Inferior parietal cortex (tissue), 1 donor: ENCODE measurements at regions not wholly inside any gene's neighbourhood (a gene's known extent, or its start where the extent isn't known, plus 50 kb on each side); places are given as distances from the start of the nearest gene placed in this dataset.

Source experiments
- DNase-seq: peaks from one replicate; pipeline ENCODE4 v3.0.0-alpha.2; 2016; ENCODE audit errors: extremely low spot score

DNA sequence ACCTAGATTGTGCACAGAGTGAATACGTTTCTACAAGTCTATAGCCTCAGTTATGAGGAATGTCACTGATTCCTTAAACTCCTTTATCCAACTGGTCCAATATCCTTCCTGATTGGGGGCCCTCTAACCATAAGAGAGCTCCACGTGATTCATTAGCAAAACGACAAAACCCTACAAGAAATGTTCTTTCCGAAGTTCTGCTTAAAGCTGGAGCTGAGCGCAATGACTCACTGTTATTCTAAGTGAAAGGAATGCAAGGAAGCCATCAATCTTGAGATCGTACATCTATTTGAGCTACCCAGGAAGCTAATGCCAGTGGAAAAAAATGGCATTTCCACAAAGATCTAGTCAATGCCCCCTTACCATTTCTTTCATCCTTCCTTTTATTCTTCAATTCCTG is 354.9 kb upstream of the CDH20 start:
- no peak for DNase-seq

DNA sequence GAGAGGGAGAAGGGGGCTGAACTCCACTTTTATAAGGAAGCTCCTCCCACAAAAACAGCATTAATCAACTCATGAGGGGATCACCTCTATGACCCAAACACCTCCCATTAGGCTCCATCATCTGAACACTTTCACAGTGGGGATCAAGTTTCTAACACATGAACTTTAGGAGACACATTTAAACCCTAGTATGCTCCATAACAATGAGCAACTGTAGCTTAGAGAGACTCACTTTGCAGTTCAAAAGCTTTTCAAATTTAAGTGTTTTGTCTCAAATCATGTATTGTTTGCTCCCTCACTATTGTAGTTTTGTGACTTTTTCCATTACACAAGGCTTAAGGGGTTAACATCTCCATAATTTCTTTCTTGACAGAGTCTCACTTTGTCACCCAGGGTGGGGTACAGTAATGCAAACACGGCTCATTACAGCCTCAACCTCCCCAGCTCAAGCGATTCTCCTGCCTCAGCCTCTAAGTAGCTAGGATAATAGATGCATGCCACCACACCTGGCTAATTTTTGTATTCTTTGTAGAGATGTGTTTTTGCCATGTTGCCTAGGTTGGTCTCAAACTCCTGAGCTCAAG is 352.7 kb upstream of the CDH20 start:
- DNase-seq = no peak

DNA sequence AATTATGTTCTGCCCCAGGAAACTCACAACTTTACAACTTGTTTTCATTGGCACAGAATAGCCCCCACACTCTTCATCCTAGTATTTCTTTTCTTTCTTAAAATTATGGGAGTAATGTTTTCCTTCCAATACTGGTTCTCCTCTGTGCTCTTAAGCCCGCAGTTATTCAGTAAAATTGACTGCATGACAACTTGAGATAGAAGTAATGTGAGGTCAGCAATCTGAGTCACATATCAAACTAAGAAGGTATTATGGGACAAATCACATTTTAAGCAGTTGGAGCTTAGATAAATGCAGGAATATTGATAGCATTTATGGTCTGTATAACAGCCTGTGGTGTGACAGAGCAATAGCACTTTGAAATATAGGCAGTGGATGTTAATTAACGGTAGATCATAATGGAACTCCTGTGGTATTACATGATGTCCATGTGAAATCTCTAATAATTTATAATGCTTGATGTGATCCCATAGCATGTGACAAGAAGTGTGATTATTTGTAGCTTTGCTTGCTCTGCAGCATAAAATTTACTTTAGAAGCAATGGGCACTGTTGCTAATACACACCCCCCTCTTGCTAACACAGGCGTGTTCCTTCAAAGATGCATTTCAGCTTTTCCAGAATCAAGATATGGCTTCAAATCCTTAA is 351.4 kb upstream of the CDH20 start:
- no peak for DNase-seq

DNA sequence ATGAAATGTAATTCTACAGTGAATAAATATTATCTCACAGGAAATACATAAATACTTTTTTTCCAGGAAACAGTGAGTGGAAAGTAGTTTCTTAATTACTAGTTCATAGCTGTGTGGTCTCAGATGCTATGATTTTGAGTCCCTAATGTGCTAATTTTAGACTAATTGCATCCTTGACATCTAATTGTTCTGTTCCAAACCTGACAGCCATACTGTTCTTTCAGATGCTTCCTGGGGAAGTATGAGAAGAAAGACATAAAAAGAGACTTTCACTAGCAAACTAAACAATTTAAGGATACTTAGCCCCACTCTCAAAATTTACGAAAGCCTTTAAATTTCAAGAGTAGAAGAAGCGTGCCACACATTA is 350.9 kb upstream of the CDH20 start:
- no peak for DNase-seq

DNA sequence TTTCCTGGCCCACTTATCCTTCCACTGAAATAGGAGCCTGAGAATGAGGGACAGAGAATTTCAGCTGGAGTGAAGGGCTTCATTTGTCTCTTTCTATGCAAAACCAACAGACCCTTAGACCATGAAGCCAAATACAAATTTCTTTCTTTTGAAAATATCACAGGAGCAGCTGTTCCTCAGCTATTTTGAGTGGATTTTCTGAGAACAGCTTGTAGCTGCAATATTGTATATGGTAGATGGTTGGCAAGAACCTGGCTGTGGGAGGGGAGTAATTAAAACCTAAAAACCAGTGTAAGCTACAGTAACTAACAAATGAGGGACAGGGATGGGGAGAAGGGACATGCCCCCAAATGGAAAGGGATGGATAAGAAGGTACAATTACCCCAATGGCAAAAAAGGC is 350.3 kb upstream of the CDH20 start:
- peak; percentile 56 for DNase-seq

DNA sequence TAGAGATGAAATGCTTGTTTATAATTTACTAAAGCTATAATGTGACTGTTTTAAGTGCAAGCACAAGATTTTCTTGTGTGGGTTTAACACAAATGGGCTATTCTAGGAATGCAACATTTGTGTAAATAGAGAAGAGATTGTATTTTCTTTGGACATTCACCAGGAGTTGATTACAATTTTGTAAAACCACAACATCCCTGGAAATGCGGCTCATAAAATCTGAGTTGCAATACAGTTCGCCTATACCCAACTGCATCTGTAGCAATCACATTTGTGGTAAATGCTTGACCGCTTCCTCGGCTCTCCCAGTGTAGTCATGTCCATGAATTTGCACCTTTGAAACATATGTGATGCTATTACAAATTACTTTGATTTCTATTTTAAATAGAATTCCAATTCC is 348.7 kb upstream of the CDH20 start:
- DNase-seq = no peak

DNA sequence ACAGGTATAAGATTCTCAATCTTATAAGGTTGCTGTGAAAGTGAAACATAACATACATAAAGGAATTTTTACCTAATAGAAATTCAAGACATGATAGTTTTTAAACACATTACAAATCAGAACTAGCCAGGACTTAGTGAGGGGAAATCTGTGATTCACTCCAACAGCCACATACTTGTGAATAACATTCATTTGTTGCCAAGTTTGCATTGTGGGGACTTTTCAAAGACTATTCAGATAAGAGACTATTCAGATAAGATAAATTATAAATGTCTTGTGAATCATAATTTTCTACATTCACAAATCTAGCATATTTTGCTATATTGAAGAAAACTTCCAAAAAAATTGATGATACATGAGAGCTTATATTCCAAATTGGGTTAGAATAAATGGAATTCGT is 345.3 kb upstream of the CDH20 start:
- no peak for DNase-seq

DNA sequence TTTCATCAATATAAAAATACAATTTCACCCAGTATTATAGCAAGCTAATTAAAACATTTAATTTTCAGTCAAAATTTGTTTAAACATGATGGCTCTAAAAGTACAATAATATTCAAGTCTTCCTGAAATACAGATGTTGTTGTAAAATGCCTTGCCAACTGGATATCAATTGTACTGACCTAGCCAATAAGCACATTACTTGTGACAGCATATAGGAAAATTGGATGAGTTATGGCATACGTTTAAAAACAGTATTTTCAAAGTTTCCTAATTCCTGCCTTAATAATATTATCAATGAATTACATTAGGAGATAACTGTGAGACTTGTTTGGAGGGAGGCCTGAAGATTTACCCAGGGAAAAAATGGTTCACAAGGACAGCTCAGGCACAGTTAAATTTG is 336.9 kb upstream of the CDH20 start:
- DNase-seq = no peak

DNA sequence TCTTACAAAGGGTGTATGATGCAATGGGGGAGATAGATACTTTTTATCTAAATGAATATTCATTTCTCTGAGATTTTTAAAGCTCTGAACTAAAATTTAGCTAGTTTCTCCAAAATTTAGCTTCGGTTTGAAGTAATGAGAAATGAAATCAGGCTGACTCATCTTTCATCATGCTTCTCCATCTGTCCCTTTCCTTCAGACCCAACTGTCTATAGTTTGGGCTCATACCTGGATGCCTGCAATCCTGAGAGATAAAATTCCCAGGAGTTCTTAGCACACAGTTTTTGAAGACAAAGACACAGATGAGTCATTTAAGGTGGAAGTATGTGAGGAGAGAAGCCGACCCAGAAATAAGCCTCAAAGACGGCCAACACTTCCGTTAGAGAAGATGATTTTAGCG is 336.4 kb upstream of the CDH20 start:
- no peak for DNase-seq

DNA sequence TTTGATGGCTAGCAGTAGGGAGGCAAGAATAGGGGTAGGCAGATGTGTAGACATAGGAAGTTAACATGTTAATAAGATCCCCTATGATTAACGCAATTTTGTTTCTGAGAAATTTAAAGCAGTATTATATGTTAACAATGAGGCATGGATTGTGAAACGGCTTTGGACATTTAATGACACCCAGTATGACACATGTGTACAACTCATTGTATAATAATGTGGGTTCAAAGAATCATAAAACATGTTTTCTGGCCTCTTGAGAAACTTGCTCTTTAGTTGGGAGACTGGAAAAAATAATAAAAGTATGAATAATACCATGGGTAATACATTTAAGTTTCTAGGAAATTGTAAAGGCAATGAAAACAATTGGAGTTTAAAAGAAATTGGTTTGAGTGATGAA is 332.1 kb upstream of the CDH20 start:
- DNase-seq = no peak

DNA sequence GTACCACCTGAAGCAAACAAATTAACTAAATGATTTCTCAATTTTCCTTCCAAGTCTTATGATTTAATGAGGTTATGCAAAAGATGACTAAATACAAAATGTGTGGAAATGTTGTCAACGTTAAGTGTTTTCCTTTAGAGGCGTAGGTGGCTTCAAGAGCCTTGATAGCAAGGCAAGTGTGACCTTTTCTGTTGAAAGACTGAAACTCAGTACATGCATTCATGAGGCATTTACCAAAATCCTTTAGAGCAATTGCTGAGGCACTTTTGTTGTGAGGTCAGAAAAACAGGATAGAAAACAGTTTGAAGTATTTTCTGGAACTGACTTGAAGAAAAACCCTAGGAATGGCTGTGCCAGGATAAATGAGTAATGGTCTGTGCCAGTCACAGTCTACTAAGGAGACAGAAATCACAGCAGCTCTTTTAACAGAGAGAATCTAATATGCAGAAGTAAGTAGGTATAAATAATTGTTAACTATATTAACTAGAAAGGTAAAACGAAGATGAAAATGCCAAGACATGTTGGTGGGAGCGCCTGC is 326.5 kb upstream of the CDH20 start:
- DNase-seq = no peak

DNA sequence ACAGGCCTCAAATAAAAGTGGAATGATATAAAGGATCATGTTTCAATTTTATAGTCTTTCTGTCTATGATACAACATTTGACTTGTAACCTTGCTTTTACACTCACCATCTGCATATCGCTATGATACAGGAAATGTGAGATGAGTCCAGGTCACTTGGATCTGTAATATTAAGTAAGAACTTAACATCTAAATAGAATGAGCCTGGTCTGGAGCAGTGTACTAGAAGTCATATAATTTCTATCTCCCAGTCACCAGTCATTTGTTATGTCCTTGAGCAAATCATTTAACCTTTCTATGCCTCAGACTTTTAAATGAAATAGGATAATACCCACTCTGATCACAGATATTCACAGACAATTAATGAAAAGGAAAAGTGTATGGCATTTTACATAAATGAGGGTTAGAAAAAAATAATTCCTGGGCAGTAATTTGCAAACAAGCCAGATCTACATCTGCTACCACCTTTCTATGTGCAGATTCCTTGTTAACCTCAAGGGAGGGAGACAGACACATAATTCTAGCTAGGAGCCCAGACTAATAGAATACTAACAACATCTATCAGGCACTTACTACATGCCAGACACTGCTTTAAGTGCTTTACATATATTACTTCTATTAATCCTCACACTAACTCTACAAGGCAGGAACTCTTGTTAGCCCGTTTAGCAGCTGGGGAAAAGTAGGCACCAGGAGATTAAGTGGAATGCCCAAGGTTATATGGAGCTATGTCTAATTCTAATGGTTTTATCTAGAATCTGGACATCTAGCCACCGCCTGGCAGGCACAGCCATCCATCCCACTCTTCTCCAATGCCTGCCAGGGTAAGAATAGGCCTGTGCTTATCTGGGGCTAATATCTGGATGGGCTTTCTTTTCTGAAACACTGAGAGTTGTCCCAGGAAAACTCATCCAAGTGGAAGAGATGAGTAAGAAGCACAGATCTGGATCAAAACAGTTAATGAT is 313.6 kb upstream of the CDH20 start:
- DNase-seq = no peak

DNA sequence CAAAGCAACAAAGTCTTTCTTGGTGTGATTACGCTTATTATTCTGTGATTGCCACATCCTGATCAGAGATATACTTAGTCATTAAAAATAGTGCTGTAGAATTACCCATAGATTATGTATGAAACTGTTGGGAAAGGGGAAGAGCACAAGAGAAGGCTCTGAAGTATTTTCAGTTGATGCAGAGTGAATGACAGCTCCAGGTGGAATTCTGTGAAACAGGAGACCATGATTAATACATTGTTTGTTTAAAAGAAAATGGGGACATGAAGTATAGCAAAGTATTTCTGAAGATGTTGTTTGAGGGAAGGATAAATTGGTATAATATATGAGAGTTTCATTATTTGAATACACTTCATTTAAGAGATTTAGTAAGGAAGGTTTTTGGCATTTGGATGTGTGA is 307.6 kb upstream of the CDH20 start:
- DNase-seq = no peak

DNA sequence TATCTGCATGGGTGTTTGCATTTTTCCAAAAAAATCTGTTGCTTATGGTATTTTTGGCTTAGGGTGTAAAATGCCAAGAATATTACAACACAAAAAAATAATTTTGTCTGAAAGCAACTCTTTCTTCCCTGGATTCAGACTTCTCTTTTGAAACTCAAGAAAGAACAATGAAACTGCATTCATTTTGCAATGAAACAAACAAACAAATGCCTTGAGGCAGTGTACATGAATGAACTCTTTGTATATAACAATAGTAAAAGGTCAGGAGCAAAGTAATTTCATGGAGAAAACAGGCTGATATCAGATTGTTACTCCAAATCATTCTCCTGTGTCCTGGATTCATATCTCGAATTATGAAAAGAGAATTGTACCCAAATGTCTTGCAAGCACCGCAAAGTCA is 301.6 kb upstream of the CDH20 start:
- DNase-seq = peak; percentile 66

DNA sequence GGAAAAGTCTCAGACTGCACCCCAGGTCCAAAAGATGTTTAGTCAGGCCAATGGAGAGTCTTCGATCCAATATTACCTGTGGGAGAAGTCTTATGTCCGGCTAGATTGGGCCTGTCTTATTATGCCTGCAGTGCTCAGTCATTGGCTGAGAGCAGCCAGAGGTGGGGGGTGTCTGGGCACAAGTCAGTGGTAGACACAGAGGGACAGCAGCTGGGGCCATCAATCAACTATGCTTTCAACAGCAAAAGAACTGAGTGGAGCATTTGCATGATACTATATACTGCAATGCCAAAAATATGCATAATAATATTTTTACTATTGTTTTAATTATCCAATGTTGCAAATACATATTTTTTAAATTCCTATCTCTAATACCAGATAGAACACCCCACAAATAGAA is 298.6 kb upstream of the CDH20 start:
- no peak for DNase-seq

DNA sequence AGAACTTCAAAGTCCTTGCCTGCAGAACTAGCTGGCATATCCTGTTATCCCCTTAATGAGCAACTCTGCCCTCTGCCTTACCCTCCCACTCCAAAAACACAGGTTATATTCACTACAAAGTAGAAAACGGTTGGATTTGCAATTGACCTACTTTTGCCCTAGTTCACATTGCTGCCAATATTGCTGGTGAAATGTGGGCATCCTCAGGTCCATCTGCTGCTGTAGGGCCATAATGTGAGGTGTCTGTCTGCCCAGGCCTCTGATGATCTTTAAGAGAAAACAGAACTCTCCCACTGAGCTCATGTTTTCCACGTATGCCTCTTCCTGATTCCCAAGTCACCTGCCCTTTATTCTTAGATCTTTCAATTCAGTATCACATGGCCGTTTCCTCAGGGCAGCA is 294.0 kb upstream of the CDH20 start:
- no peak for DNase-seq

DNA sequence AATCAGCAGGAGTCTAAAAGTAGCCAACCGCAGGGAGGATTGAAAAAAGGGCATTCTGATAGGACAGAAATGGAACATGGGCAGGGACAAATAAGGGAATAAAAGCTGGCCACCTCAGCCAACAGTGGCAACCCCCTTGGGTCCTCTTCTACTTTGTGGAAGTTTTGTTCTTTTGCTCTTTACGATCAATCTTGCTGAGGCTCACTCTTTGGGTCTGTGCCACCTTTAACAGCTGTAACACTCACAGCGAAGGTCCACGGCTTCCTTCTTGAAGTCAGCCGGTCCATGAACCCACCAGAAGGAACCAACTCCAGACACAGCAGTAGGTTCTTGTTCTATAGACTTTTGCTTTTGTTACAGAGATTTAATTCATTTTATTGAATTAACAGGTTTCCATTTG is 285.4 kb upstream of the CDH20 start:
- DNase-seq = no peak

DNA sequence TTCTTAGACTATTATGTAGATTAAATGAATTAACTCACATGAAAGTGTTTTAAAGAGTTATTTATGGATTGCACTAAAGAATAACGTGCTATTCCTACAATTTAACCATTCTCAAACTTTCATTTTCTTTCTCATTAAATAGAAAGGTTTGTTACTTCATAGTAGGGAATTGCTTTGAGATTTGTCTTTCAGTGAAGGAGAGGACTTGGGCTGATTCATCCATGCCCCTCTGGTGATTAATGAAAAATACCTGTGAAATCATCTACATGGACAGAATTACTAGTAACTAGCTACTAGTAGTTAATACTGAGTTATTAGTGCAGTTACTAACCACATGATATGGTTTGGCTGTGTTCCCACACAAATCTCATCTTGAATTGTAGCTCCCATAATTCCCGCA is 275.8 kb upstream of the CDH20 start:
- no peak for DNase-seq

DNA sequence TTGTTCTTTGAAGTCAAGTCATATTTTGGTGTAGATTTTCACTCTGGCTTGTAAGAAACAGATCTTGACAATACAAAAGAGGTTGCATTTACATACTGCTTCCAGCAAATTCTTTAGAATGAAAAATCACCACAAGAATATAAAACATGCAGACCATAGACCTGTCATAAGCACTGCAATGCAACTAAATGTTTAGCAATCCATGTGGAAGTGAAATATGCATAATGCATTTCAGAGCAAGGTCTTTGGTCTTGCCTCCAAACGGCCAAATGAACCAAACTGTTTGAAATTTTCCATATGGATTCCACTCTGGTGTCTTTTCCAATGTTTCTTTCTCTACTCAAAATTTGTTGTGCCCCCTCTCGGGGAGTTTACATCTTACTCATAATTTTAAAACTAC is 271.0 kb upstream of the CDH20 start:
- no peak for DNase-seq

DNA sequence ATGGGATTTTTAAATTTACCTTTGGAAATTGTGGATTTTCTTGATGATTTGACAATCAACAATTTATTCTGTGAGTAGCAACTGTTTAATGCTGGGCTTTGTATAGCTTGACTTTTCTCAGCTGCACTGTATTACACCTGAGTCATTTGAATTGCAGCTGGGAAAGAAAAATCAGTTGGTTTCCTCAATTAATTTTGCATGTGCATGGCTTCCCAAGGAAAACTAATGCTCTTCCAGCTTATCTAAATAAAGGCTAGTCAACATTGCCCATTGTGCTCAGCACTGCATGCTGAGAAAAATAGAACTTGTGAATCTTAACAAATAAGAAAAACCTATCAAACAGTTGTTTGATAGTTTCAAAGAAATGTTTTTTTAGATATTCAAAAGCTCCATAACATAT is 268.3 kb upstream of the CDH20 start:
- no peak for DNase-seq

DNA sequence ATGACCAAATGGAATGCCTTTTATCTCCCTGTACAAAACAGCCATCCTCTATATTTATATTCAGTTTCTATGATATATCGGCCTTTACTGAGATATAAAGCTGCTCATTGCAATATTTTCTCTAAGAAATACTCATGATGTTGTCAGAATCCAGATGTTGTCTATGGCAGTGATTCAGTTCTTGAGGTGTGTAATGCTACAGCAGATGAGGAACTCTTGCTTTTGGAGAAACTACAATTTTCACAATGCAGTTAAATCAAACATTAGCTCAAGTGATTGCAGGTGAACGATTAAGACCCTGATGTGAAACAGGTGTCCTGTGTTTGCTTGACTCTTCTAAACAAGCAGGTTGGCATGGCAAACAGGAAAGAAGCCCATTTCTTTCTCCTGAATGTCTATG is 256.2 kb upstream of the CDH20 start:
- DNase-seq = no peak

DNA sequence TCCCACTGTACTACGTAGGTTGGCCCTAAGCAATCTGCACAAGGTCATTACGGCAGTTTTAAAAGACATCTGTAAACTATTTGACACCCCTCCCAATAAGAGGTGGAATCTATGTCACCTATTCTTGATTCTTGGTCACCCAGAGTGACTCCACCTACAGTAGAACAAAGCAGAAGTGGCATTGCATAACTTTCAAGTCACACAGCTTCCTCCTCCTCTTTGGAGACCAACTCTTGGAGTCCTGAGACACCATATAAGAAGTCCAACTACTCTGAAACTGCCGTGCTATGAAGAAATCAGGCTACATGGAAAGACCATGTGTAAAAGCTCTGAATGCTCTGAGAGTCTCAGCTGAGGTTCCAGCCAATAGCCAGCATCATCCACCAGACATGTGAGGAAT is 253.5 kb upstream of the CDH20 start:
- DNase-seq = no peak
